ENCODE measurements at regions not wholly inside any gene's neighbourhood (a gene's known extent, or its start where the extent isn't known, plus 50 kb on each side); places are given as distances from the start of the nearest gene placed in this dataset.

- TF ChIP-seq CTCF (IDR thresholded peaks at IDR 0.05 in 4 of 5, conservative IDR thresholded peaks at IDR 0.05 in 1 of 5) (no peak), POLR2A (IDR thresholded peaks at IDR 0.05) (no peak)
Observed at GRCh38 chr10:78830062-78830975, 238.4 kb upstream of the ZMIZ1 start.

Measured in gastrocnemius medialis (tissue), 4 donors.